Activated CD4-positive, alpha-beta T cell treated with anti-CD3 and anti-CD28 coated beads for 48 hours (primary cell): ENCODE measurements at regions not wholly inside any gene's neighbourhood (a gene's known extent, or its start where the extent isn't known, plus 50 kb on each side); places are given as distances from the start of the nearest gene placed in this dataset.
"Not testable (repeated sequence)": the region's sequence is repeated elsewhere in the genome, so short reads cannot be mapped to it uniquely, and the experiment has no call there.

ENCODE experiments used
- DNase-seq: peaks from one replicate; pipeline ENCODE4 v3.0.0-alpha.2; 2020

GRCh38 chr16:88204131-88205110 lies 178.3 kb upstream of the ZNF469 start:
- DNase-seq: not testable (repeated sequence)

- DNase-seq: not testable (repeated sequence)
These were observed 177.3 kb upstream of the ZNF469 start for GRCh38 chr16:88205482-88205881.

GRCh38 chr16:88206006-88206405 lies 176.8 kb upstream of the ZNF469 start:
- DNase-seq: not testable (repeated sequence)

- not testable (repeated sequence) for DNase-seq
These were observed 176.2 kb upstream of the ZNF469 start for GRCh38 chr16:88206516-88206915.

GRCh38 chr16:88208112-88208511 lies 174.6 kb upstream of the ZNF469 start:
- no peak for DNase-seq

- DNase-seq: not testable (repeated sequence)
These were observed 174.0 kb upstream of the ZNF469 start for GRCh38 chr16:88208776-88209175.

GRCh38 chr16:88209579-88209978 lies 173.2 kb upstream of the ZNF469 start:
- not testable (repeated sequence) for DNase-seq

GRCh38 chr16:88213937-88214336 lies 168.8 kb upstream of the ZNF469 start:
- DNase-seq: not testable (repeated sequence)

GRCh38 chr16:88221001-88221761 lies 161.6 kb upstream of the ZNF469 start:
- DNase-seq: not testable (repeated sequence)

GRCh38 chr16:88223696-88224095 lies 159.1 kb upstream of the ZNF469 start:
- DNase-seq: not testable (repeated sequence)

- DNase-seq: not testable (repeated sequence)
These were observed 158.4 kb upstream of the ZNF469 start for GRCh38 chr16:88224131-88224898.

- DNase-seq: not testable (repeated sequence)
These were observed 157.0 kb upstream of the ZNF469 start for GRCh38 chr16:88225640-88226230.

GRCh38 chr16:88226302-88226701 lies 156.5 kb upstream of the ZNF469 start:
- DNase-seq: not testable (repeated sequence)

GRCh38 chr16:88227026-88227721 lies 155.6 kb upstream of the ZNF469 start:
- not testable (repeated sequence) for DNase-seq

GRCh38 chr16:88227722-88228482 lies 154.9 kb upstream of the ZNF469 start:
- DNase-seq: not testable (repeated sequence)

- DNase-seq: not testable (repeated sequence)
These were observed 154.0 kb upstream of the ZNF469 start for GRCh38 chr16:88228751-88229150.

- not testable (repeated sequence) for DNase-seq
These were observed 153.0 kb upstream of the ZNF469 start for GRCh38 chr16:88229710-88230109.

GRCh38 chr16:88230276-88230966 lies 152.3 kb upstream of the ZNF469 start:
- DNase-seq: not testable (repeated sequence)

- DNase-seq: not testable (repeated sequence)
These were observed 151.7 kb upstream of the ZNF469 start for GRCh38 chr16:88230967-88231615.

- not testable (repeated sequence) for DNase-seq
These were observed 150.9 kb upstream of the ZNF469 start for GRCh38 chr16:88231839-88232238.
